ENCODE measurements at regions not wholly inside any gene's neighbourhood (a gene's known extent, or its start where the extent isn't known, plus 50 kb on each side); places are given as distances from the start of the nearest gene placed in this dataset.

DNA sequence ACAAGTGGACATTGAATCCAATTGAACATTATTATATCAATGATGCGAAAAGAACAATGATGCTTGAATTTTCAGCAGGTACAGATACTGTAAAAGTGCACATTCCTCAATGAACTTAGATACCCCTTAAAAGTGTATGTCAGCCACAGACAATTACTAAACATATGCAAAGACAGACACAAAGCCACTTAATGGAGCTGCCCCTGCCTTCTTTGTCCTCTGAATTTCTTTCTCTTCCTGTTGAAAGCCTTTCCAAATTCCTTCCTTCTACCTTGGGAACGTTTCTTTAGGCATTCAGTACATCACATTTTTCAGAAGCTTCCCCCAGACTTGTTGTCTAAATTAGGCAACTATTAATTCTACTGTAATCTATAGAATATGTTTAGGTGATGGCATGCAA, 706.8 kb upstream of the MBL2 start:
- Mint-ChIP-seq H3K27ac (no peak overlapping the region), H3K9me3 (ENCODE audit: insufficient read depth) (peaks cover under 1% of the 10 kb centered on the region), H3K4me1 (no peaks in the 10 kb centered on the region), H3K27me3 (no peaks in the 10 kb centered on the region), H3K4me3 (no peak overlapping the region)
- H3K9ac ChIP-seq (ENCODE audit: low read length): no peak overlapping the region
- no peaks in the 10 kb centered on the region for H4K20me1 ChIP-seq (ENCODE audit: control insufficient read depth, insufficient read depth, low read length, poor library complexity, severe bottlenecking)
- H2AFZ ChIP-seq (ENCODE audit: insufficient read depth, low read depth, low read length, poor library complexity, severe bottlenecking): no peak overlapping the region
- no peak overlapping the region for H3K4me3 ChIP-seq (ENCODE audit: control extremely low read depth in 1 of 5, extremely low read depth in 1 of 5, insufficient read depth in 1 of 5, low read depth in 2 of 5, low read length in 4 of 5)
- no peaks in the 10 kb centered on the region for H3K4me1 ChIP-seq (ENCODE audit: control insufficient read depth in 2 of 2, insufficient read depth in 2 of 2, low read length in 2 of 2)
- no peaks in the 10 kb centered on the region for H3K9me3 ChIP-seq (ENCODE audit: control extremely low read depth in 1 of 3, control insufficient read depth in 2 of 3, insufficient read depth in 1 of 3, low read length in 2 of 3)
- WGBS (ENCODE audit: insufficient coverage): no CpG with 5 or more reads among the region's 2 CpGs
- H3K27me3 ChIP-seq (replicated peaks in 1 of 4; ENCODE audit: control extremely low read depth in 1 of 4, control insufficient read depth in 3 of 4, insufficient read depth in 4 of 4, low read length in 3 of 4): no peaks in the 10 kb centered on the region
- ChIA-PET CTCF (no interaction called here), POLR2A (no interaction called here)
- no peak overlapping the region for H3K4me2 ChIP-seq (replicated peaks; ENCODE audit: low read depth, low read length, poor library complexity, severe bottlenecking)
- ATAC-seq (ENCODE audit: low read depth) (no peak), DNase-seq (no peak)
- no peak overlapping the region for H3K27ac ChIP-seq (ENCODE audit: low read length in 2 of 2)
- no peaks in the 10 kb centered on the region for H3K36me3 ChIP-seq (replicated peaks in 1 of 2; ENCODE audit: control extremely low read depth in 1 of 2, control insufficient read depth in 1 of 2, extremely low read depth in 1 of 2, insufficient read depth in 2 of 2, low read length in 1 of 2)
- intact Hi-C loops (cut with micrococcal nuclease): no loop called here
- no peak for TF ChIP-seq EZH2 (IDR thresholded peaks at IDR 0.05; ENCODE audit: borderline replicate concordance, insufficient read depth, low read depth, low read length, poor library complexity, severe bottlenecking)
- TF ChIP-seq, protein P1, sequence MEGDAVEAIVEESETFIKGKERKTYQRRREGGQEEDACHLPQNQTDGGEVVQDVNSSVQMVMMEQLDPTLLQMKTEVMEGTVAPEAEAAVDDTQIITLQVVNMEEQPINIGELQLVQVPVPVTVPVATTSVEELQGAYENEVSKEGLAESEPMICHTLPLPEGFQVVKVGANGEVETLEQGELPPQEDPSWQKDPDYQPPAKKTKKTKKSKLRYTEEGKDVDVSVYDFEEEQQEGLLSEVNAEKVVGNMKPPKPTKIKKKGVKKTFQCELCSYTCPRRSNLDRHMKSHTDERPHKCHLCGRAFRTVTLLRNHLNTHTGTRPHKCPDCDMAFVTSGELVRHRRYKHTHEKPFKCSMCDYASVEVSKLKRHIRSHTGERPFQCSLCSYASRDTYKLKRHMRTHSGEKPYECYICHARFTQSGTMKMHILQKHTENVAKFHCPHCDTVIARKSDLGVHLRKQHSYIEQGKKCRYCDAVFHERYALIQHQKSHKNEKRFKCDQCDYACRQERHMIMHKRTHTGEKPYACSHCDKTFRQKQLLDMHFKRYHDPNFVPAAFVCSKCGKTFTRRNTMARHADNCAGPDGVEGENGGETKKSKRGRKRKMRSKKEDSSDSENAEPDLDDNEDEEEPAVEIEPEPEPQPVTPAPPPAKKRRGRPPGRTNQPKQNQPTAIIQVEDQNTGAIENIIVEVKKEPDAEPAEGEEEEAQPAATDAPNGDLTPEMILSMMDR (IDR thresholded peaks at IDR 0.05): no peak
- no peaks in the 10 kb centered on the region for H3K79me2 ChIP-seq (ENCODE audit: control insufficient read depth, insufficient read depth, low read length)

DNA sequence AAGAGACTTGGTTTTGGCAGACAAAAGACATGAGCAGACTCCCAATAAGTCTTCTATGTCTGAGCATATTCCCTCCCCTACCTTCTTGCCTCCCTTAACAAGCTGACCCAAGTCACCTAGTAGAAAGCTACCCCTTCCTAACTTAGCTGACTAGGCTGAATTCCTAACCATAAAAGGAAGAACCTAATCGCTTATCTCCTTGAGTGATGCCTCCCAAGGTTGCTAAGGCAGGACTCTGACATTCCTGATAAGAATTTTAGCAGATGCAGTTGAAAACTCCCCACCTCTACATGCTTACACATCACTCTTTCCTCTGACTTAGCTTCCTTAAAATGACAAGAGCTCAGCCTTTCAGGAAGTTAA, 704.7 kb upstream of the MBL2 start:
- no peak overlapping the region for H3K9ac ChIP-seq (ENCODE audit: low read length)
- ATAC-seq (ENCODE audit: low read depth): no peak
- Mint-ChIP-seq H3K9me3 (ENCODE audit: insufficient read depth) (peaks cover 2% of the 10 kb centered on the region), H3K27ac (no peak overlapping the region), H3K4me1 (no peaks in the 10 kb centered on the region), H3K4me3 (no peak overlapping the region), H3K27me3 (no peaks in the 10 kb centered on the region)
- no peaks in the 10 kb centered on the region for H3K36me3 ChIP-seq (replicated peaks in 1 of 2; ENCODE audit: control extremely low read depth in 1 of 2, control insufficient read depth in 1 of 2, extremely low read depth in 1 of 2, insufficient read depth in 2 of 2, low read length in 1 of 2)
- H3K4me2 ChIP-seq (replicated peaks; ENCODE audit: low read depth, low read length, poor library complexity, severe bottlenecking): no peak overlapping the region
- no peak overlapping the region for H3K27ac ChIP-seq (ENCODE audit: low read length in 2 of 2)
- no peaks in the 10 kb centered on the region for H3K9me3 ChIP-seq (ENCODE audit: control extremely low read depth in 1 of 3, control insufficient read depth in 2 of 3, insufficient read depth in 1 of 3, low read length in 2 of 3)
- H3K27me3 ChIP-seq (replicated peaks in 1 of 4; ENCODE audit: control extremely low read depth in 1 of 4, control insufficient read depth in 3 of 4, insufficient read depth in 4 of 4, low read length in 3 of 4): no peaks in the 10 kb centered on the region
- H3K79me2 ChIP-seq (ENCODE audit: control insufficient read depth, insufficient read depth, low read length): no peaks in the 10 kb centered on the region
- no peak for TF ChIP-seq EZH2 (IDR thresholded peaks at IDR 0.05; ENCODE audit: borderline replicate concordance, insufficient read depth, low read depth, low read length, poor library complexity, severe bottlenecking)
- TF ChIP-seq, protein P1 (IDR thresholded peaks at IDR 0.05): no peak
- no peaks in the 10 kb centered on the region for H3K4me1 ChIP-seq (ENCODE audit: control insufficient read depth in 2 of 2, insufficient read depth in 2 of 2, low read length in 2 of 2)
- POLR2A ChIA-PET: no interaction called here
- H3K4me3 ChIP-seq (ENCODE audit: control extremely low read depth in 1 of 5, extremely low read depth in 1 of 5, insufficient read depth in 1 of 5, low read depth in 2 of 5, low read length in 4 of 5): no peak overlapping the region
- H4K20me1 ChIP-seq (ENCODE audit: control insufficient read depth, insufficient read depth, low read length, poor library complexity, severe bottlenecking): no peaks in the 10 kb centered on the region
- no peak overlapping the region for H2AFZ ChIP-seq (ENCODE audit: insufficient read depth, low read depth, low read length, poor library complexity, severe bottlenecking)
- CTCF ChIA-PET: no interaction called here
- no peak for DNase-seq
- intact Hi-C loops (cut with micrococcal nuclease): no loop called here
- WGBS (ENCODE audit: insufficient coverage): 33% methylated on average over 1 of the region's 1 CpG

Measured in B cell (primary cell).